Fibroblast of villous mesenchyme (primary cell): ENCODE measurements at regions not wholly inside any gene's neighbourhood (a gene's known extent, or its start where the extent isn't known, plus 50 kb on each side); places are given as distances from the start of the nearest gene placed in this dataset.
A peak's percentile ranks its signal among the peaks of the same experiment; 100 is the strongest.

Source experiments
- DNase-seq: peaks from one replicate; pipeline ENCODE4 v3.0.0-alpha.2; 2010; ENCODE audit warnings: low read depth
- H3K4me3 ChIP-seq: 2 replicates; pipeline ENCODE4 v1.5.1; 2011; ENCODE audit warnings: low read depth, mild to moderate bottlenecking, low read length
- TF ChIP-seq, protein P1 (sequence below): IDR thresholded peaks from 2 replicates; pipeline ENCODE4 v1.5.1; 2012; ENCODE audit warnings: low read depth, mild to moderate bottlenecking, low read length; ENCODE audit not compliant: insufficient read depth

- TF ChIP-seq, protein P1, sequence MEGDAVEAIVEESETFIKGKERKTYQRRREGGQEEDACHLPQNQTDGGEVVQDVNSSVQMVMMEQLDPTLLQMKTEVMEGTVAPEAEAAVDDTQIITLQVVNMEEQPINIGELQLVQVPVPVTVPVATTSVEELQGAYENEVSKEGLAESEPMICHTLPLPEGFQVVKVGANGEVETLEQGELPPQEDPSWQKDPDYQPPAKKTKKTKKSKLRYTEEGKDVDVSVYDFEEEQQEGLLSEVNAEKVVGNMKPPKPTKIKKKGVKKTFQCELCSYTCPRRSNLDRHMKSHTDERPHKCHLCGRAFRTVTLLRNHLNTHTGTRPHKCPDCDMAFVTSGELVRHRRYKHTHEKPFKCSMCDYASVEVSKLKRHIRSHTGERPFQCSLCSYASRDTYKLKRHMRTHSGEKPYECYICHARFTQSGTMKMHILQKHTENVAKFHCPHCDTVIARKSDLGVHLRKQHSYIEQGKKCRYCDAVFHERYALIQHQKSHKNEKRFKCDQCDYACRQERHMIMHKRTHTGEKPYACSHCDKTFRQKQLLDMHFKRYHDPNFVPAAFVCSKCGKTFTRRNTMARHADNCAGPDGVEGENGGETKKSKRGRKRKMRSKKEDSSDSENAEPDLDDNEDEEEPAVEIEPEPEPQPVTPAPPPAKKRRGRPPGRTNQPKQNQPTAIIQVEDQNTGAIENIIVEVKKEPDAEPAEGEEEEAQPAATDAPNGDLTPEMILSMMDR, result no peak
- H3K4me3 ChIP-seq, result no peak overlapping the region
- DNase-seq, result no peak
Observed at GRCh38 chr13:31610270-31610998, 128.9 kb upstream of the RXFP2 start.

DNA sequence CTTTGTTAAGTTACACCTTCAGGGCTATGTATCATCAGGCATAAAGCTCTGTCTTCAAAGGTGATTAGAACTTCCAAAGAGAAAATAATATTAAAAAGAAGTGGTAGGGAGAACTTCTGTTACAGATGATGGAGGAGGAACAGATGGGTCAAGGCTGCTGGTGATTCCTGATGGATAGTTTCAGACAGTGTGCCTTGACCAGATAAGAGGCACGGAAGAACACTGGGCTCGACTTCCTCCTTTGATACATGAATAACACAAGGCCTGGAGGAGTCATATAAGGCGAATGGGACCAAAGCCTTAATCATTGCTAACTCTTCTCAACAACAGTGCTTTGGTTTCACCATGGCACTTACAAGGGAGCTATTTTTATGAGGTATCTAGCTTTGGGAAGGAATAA lies 128.1 kb upstream of the RXFP2 start:
- no peak overlapping the region for H3K4me3 ChIP-seq
- TF ChIP-seq, protein P1, result no peak
- DNase-seq, result no peak

GRCh38 chr13:31614073-31614472 lies 125.3 kb upstream of the RXFP2 start:
- H3K4me3 ChIP-seq, result no peak overlapping the region
- DNase-seq, result no peak
- TF ChIP-seq, protein P1, result no peak

DNA sequence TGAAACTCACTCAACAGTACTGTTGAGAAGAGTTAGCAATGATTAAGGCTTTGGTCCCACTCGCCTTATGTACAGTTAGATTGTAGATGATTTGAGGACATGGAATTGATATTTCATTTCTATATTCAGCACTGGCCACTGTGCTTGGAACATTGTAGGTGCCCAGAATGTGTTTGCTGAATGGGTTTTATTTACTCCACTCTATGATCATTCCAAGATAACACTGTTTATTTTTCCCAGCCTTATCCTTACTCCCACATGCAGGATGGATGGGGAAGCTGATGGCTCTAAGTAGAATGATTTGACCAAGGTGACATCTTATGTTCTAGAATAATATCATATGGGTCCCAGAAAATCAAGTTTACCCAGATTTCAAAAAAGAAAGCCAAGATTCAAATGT lies 124.6 kb upstream of the RXFP2 start:
- no peak for DNase-seq

DNA sequence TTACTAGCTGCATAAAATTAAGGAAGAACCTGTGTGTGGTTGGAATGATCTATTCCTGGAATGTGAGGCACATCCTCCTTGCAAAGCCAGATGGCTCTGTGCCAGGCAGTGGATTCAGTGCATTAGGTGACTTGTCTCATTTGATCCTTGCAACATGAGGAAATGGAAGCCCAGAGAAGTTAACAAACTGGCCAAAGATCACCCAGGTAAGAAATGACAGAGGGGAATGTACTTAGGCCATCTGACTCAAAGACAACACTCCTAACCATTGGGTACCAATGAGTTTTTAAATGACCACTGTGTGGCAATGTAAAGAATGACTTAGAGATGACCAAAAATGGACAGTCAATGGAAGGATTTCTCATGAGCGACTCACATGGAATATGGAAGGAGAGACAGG lies 114.2 kb upstream of the RXFP2 start:
- DNase-seq, result no peak

More for the DNA sequence above, 124.6 kb upstream of the RXFP2 start:
- no peak overlapping the region for H3K4me3 ChIP-seq
- TF ChIP-seq, protein P1, result no peak

DNA sequence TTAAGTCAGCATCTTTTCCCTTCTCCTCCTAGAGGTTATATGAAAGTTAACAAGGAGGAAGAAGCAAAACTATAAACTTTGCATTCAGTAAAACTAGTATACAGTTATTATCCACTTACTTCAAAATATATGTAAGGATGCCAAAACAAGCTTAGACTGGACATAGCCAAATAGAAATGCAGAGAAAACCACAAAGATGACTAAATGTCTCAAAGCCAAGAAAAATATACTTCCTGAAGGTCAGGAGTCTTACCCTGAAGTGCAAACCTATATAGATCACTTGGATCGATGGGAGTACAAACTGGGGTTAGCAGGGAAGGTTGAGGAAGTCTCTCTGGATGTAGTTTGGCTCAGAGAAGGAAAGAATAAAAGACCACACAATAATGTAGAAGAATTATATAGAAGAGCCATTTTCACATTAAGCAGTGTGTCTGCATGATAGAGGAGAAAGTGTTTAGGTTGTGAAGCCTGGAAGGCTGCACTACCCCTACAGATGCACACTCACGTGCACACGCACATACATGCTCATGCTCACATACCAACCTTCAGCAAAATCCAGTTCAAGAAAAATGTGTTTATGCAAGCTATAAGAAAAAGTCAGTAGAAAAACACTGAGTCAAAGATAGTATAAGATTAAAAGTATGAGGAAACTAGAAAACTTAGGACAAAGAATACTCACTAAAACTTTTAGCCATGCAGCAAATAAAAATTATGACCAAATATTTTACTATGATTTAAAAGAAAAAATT lies 112.1 kb upstream of the RXFP2 start:
- no peak overlapping the region for H3K4me3 ChIP-seq
- peak; percentile 2 for DNase-seq
- TF ChIP-seq, protein P1, result no peak

More for the DNA sequence above, 114.2 kb upstream of the RXFP2 start:
- TF ChIP-seq, protein P1, result no peak
- no peak overlapping the region for H3K4me3 ChIP-seq
